Right lobe of liver (tissue), 4 donors: ENCODE measurements at regions not wholly inside any gene's neighbourhood (a gene's known extent, or its start where the extent isn't known, plus 50 kb on each side); places are given as distances from the start of the nearest gene placed in this dataset.

ENCODE experiments used
- POLR2A ChIP-seq: fragments of 450-650 bp; IDR thresholded peaks from one replicate; pipeline ENCODE4 v1.6.1; 2017; ENCODE audit warnings: antibody characterized with exemption, mild to moderate bottlenecking
- TF ChIP-seq, protein P1 (sequence below), 4 donors: fragments of 200-600 bp in 3 of 4; fragments of 450-650 bp in 1 of 4; IDR thresholded peaks; one replicate each; pipeline versions ENCODE4 v1.5.1 to v1.8.0; 2016 to 2022; ENCODE audit warnings: antibody characterized with exemption in 4 of 4, mild to moderate bottlenecking in 2 of 4
- donor health status: DM: no; HTN: no; CAD: no.
- donor health status: DM: no; HTN: no; CAD: no.
- donor health status: DM: no; HTN: yes; CAD: no.

DNA sequence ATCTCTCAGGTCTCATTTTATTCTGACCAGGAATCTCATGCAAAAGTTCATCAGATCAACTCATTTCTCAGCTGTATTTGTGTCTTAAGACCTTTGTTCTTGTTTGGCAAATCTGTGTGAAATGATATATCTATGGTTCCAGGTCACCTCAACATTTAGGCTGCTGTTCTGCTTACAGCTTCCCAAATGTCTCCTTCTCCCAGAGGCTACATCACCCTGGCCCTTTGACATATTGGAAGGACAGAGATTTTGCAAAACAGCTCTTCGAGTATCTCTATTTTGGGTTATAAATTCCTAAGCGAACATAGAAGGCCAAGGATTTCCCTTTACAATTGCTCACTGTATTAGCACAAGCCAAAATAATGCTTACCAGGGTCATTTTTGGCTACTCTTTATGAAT, 57.5 kb upstream of the GIMD1 start:
- TF ChIP-seq, protein P1, sequence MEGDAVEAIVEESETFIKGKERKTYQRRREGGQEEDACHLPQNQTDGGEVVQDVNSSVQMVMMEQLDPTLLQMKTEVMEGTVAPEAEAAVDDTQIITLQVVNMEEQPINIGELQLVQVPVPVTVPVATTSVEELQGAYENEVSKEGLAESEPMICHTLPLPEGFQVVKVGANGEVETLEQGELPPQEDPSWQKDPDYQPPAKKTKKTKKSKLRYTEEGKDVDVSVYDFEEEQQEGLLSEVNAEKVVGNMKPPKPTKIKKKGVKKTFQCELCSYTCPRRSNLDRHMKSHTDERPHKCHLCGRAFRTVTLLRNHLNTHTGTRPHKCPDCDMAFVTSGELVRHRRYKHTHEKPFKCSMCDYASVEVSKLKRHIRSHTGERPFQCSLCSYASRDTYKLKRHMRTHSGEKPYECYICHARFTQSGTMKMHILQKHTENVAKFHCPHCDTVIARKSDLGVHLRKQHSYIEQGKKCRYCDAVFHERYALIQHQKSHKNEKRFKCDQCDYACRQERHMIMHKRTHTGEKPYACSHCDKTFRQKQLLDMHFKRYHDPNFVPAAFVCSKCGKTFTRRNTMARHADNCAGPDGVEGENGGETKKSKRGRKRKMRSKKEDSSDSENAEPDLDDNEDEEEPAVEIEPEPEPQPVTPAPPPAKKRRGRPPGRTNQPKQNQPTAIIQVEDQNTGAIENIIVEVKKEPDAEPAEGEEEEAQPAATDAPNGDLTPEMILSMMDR (IDR thresholded peaks at IDR 0.05): no peak
- TF ChIP-seq POLR2A: no peak
